ENCODE measurements at regions not wholly inside any gene's neighbourhood (a gene's known extent, or its start where the extent isn't known, plus 50 kb on each side); places are given as distances from the start of the nearest gene placed in this dataset.
"Not testable (repeated sequence)": the region's sequence is repeated elsewhere in the genome, so short reads cannot be mapped to it uniquely, and the experiment has no call there.

DNA sequence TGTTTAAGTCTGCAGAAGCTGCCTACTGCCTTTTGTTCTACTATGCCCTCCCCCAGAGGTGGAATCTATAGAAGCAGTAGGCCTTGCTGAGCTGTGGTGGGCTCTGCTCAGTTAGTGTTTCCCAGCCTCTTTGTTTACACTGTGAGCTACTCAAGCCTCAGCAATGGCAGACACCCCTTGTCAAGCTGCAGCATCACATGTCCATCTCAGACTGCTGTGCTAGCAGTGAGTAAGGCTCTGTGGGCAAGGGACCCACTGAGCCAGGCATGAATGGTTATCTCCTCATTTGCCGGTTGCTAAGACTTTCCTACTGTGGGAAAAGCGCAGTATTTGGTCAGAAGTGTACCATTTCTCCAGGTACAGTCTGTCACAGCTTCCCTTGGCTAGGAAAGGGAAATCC is 167.4 kb upstream of the IGFBP3 start:
- DNase-seq (ENCODE audit: low read depth in 2 of 2) = not testable (repeated sequence)

DNA sequence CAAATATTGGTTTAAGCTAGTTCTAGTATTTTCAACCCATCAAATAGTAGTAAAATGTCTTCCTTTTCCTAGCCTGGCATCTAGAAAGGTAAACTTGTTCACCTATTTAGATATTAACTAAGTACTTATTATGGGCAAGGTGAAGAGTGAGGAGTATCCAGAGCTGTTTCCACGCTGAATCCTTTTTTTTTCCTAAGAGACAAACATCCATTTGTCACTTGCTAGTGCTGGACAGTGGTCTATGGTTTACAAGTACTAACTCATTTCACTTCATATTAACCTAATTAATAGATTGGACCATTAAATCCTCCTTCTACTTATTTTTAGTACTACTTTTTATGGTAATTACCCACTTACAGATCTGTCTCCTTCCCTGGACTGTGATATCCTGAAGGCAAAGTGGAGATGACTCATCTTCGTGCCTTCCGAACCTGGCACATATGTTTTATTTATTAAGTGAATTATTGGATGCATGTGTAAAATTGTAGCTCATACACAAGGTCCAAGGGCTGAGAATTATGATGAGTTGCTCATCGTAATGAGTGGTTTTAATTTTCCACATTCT is 159.6 kb upstream of the IGFBP3 start:
- DNase-seq (ENCODE audit: low read depth in 2 of 2) = no peak

DNA sequence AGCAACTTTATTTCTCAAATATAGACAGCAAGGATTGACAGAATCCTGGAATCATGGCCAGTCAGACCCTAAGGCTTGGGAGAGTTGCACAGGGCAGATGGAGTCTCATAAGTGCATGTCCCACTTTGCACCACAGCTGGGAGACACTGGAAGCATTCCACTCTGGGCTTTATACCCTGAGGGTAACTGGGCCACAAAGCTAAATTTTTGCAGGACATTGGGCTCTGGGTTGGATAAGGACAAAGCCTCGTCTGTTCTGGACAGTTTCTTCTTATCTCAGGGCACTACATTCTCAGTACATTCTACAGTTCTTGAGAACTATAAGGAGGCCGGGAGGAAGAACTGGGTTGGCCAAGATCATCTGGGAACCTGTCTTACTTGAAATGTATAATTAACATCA is 158.3 kb upstream of the IGFBP3 start:
- DNase-seq (ENCODE audit: low read depth in 2 of 2) = no peak

DNA sequence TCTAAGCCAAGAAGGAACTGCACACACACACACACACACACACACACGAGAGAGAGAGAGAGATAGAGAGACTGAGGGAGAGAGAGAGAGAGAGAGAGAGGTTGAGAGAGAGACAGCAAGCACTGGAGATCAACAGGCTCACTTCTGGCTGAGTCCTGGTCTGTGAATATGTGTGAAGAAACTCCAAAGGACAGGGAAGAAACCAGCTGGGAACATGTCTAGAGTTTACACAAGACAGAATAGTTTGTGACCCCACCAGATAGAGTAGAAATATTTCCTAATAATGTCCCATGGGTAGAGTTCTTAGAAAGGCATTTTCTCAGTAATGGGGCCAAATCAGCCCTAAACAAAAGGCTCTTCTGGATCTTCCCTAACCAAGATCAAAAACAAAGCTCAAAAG is 155.5 kb upstream of the IGFBP3 start:
- no peak for DNase-seq (ENCODE audit: low read depth in 2 of 2)

DNA sequence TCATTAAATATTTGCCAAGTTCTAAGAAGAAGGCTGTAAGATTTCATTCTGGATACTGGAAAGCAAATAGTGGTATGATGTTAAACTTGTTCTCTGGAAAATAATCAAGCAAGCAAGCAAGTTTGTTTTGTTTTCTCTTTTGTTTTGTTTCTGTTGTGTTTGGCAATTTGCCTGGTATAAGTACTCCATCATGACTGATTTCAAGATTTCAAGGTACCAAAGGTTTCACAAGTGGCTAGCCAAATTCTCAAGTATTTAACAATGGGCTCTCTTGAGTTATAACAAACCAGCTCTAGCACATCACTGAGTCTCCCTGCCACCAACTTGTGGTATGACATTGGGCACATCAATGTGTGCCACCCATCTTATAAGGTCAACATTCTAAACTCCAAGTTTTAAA is 151.7 kb upstream of the IGFBP3 start:
- DNase-seq (ENCODE audit: low read depth in 2 of 2) = no peak

DNA sequence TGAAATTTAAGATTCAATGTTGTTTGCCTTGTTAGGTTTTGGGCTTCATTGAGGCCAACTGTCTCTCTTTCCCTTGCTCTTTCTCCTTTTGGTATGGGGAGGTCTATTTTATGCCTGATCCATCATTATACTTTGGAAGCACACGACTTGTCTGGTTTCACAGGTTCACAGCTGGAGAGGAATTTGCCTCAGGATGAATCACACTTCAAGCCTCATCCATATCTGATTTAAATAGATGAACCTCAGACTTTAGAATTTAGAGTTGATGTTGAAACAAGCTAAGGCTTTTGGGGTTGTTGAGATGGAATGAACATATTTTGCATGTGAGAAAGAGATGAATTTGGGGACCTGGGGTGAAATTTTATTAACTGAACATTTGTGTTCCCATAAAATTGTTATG is 150.5 kb upstream of the IGFBP3 start:
- DNase-seq (ENCODE audit: low read depth in 2 of 2) = no peak

DNA sequence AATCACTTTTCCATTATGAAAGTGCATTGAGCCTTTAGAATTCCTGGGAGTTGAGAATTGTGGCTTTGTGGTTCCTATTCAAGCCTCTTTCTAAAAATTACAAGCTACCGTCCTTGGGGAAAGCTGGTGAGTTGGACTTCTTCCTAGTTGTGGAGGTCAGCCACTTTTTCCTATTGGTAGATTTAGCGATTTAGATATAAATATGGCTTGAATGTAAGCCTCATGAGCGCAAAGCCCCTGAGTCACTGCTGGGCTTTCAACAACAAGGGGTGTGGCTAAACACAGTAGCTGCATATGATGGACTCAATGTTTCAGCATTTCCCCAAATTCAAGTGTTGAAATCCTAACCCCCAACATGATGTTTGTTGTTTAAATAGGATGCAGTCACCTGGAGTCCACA is 150.0 kb upstream of the IGFBP3 start:
- DNase-seq (ENCODE audit: low read depth in 2 of 2) = no peak

DNA sequence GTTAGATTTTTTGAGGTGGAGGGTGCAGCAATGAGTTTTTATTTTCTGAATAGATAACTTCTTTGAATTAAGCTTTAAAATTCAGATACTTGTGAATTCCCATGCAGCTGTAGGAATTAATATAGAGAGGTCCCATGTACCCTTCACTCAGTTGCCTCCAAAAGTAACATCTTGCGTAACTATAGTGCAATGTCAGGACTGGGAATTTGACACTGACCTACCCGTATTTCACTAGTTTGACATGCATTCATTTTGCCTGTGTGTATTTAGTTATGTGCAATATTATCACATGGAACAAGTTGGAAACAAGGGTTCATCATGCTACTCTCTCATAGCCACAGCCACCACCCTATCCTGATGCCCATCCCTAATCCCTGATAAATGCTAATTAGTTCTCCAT is 147.1 kb upstream of the IGFBP3 start:
- DNase-seq (ENCODE audit: low read depth in 2 of 2) = no peak

DNA sequence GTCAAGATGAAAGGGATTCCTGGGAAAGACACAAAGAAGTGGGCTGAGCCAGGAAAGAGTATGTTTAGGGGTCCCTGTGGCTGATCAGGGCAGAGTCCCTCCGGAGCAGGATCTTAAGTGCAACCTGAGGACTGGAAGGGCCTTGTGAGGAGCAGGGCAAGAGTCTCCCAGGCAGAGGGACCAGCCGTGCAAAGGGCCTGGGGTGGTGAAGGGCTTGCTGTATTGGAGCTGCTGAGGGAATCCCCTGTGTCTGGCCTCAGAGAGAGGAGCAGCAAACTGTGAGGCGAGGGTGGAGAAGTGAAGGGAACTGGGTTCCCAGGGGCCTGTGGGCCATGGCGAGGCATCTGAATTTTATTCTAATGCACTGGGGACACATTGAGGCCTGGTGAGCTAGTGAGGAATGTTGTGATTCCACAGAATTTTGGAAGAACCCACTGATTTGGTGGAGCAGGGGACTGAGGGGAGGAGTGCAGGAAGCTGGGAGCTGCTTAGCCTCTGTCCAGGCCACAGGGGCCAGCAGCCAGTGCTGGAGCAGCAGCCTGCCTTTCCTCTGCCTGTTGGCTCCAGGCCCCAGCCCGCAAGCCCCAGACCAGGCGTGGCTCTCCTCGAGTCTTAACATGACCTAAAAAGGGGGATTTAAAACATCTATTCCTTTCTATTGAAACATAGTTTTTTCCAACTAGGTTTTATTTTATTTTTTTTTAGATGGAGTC is 138.4 kb upstream of the IGFBP3 start:
- DNase-seq (ENCODE audit: low read depth in 2 of 2) = no peak

DNA sequence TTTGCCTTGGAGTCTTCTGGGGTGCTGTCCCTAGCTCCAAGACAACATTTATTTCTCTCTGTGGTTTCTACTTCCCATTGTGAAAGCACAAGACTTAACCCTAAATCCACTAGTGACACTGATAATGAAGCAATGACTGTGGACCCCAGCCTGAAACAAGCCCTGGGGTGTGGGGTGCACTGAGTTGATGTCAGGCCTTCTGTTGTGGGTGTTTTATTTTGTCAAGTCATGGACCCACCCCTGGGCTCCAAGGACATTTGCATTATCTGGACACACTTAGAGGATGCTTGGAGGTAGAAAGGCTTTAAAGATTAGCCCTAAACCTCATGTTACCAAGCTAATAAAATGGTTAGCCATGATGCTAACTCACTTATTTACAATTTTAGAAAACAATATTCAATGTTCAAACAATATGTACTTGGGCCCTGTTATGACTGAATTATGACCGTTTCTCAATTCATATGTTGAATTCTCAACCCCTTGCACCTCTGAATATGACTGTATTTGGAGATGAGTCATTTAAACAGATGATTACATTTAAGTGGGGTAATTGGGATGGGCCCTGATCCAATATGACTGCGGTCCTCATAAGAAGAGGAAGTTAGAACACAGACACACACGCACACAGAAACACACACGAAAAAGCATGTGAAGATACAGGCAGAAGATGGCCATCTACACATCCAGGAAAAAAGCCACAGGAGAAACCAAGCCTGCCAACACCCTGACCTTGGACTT is 137.2 kb upstream of the IGFBP3 start:
- no peak for DNase-seq (ENCODE audit: low read depth in 2 of 2)

DNA sequence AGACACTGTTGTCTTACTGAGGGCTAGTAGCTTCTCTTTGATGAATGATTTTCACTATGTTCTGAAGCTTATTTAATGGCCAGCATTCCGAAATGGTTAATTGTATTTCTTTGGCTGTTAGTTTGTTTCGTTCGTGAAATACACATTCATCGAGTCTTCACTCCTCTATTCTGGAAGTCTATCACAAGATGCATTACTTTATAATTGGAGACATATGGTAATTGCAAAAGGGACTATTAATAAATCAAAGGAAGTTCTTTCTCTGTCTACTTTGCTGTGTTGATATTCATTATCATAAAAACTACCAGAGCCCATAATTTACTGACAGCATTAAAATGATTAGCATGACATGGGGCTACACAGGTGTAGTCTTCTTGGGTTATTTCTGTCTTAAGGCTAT is 133.8 kb upstream of the IGFBP3 start:
- no peak for DNase-seq (ENCODE audit: low read depth in 2 of 2)

DNA sequence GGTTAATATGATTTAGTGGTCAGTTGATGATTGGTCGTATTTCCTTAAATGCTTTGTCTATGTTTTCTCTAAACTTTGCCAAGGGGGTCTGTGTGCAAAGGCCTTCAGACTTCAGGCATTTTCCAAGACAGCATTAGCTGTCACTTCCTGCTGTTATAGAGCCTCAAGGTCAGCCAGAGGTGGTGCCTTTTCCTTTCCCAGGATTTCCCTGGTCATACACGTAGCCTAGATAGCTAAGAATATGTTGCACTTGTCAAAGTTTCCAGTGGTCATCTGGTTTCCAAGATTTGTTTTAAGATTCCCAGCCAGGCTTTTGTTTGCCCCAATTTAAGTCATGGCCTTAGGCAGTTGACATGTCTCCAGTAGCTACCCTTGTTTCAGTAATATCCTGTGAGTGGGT is 133.2 kb upstream of the IGFBP3 start:
- no peak for DNase-seq (ENCODE audit: low read depth in 2 of 2)

DNA sequence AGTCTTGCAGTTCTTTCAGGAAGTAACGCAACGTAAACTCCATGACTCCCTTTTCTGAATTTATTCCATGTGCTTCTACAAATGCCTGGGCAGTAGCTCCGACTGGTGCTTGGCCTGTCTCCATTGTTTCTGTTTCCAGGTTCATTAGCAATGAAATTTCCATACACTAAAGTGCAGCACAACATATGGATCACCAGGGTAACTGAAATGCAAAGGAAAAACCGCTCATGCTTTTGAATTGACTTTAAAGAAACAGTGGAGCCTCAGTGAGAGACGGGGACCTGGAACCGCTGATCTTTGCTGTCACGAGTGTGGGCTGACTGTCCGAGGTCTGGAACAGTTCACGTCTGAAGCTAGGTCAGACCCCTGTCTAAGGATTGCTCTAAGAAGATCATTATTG is 126.5 kb upstream of the IGFBP3 start:
- no peak for DNase-seq (ENCODE audit: low read depth in 2 of 2)

DNA sequence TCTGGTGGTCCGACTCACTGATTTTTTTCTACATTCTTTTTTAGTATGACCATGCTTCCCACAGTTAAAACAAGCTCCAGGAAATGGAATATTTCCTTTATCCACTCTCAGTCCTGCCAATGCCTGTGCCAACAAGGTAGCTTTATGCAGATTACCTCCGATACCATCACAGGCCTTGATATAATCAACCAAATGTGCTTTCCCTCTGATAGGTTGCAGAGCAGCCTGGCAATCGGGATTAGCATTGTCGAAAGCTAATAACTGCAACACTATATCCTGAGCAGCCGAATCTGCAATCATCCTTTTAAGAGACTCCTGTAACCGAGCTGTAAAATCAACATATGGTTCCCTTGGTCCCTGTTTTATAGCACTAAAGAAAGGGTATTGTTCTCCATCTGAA is 122.3 kb upstream of the IGFBP3 start:
- DNase-seq (ENCODE audit: low read depth in 2 of 2) = not testable (repeated sequence)

DNA sequence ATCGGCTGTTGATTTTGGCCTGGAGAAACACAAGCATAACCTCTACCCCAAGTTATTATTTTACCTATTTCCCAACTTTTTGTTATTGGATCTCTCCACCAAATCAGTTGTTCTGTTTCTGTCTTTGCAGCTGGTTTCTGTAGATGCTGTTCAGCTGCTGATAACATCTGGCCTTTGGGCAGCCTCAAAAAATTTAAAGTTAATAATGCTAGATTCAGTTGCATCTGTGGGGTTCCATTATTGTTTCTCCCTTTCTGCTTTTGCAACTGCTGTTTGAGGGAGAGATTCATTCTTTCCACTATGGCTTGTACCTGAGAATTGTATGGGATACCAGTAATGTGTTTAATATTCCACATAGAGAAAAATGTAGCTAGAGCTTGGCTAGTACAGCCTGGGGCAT is 118.7 kb upstream of the IGFBP3 start:
- not testable (repeated sequence) for DNase-seq (ENCODE audit: low read depth in 2 of 2)

DNA sequence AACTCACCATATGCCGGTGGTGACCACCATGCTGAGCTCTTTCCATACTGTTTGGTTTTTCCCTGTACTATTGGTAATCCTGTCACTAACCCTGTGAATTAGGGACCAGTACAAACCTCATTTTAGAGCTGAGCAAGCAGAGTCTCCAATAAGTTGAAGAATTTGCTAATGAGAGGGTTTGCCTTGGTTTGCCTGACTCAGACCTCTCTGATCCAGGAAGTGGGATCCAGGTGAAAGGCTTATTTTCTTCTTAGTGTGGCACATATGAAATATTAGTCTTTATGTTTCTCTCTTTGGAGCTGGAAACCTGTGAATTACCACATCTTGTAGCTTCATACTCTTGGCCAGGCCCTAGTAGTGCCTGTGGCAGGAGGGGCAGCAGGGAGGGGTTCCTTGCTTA is 114.1 kb upstream of the IGFBP3 start:
- DNase-seq (ENCODE audit: low read depth in 2 of 2) = no peak

DNA sequence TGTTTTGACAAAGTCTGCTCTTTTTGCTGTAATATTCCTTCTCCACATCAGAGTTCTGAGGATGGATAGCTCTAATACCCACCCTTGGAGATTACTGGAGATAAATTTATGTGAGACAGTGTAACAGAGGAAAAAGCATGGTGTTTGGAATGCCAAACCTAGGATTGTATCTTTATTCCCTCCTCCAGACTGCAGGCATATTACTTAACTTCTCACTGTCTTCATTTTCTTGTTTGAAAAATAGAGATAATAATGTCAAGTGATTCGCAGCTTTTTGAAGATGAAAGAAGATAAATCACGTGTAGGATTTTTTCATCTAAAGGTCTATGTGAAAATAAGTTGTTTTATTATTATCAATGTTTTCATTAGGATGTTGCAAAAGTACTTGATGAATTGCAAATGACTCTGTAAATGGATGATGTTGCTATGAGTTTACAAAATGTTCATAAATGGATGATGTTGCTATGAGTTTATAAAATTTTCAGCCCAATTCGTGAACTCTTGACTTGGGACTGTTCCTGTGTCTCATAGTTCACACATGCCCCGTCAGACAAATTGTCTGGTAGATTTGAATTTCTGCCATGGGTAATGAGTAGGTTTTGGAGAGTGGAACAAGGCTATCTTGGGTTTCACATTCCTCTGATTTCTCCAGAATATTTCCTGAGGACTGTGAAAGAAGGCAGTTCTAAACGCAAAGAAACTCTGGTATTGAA is 113.1 kb upstream of the IGFBP3 start:
- no peak for DNase-seq (ENCODE audit: low read depth in 2 of 2)

DNA sequence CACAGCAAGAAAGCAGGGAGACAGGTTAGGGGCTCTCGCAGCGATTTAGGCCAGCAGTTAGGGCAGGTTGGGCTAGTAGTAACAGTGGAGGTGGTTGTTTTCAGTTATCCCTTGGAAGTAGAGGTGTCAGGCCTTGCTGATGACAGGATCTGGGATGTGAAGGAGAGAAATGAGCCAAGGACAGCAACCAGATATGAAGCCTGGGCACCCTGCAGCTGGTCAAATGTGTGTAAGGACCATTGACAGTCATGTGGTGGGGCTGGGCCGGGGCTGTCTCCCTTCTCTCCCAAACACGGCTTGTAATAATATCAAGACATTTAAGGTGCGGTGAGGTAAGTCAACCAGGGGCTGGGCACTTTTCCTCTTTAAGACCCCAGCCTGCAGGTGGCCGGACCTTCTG is 112.5 kb upstream of the IGFBP3 start:
- no peak for DNase-seq (ENCODE audit: low read depth in 2 of 2)

DNA sequence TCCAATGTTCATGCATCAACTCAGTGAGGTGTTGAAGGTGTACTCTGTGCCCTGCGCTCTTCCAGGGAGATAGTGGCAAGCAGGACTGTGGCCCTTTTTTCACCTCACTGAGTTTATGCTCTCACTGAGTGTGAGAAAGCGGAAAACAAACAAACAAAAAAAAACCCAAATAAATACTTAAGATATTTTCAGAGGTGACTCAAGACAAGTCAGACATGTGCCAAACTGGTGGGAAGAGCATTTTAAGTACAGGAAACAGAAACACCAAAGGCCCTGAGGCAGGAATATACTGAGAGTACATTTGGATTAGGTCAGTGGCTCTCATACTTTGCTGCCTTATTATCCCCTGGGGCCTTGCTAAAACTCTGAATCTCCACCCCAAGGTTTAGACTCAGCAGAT is 111.9 kb upstream of the IGFBP3 start:
- no peak for DNase-seq (ENCODE audit: low read depth in 2 of 2)

DNA sequence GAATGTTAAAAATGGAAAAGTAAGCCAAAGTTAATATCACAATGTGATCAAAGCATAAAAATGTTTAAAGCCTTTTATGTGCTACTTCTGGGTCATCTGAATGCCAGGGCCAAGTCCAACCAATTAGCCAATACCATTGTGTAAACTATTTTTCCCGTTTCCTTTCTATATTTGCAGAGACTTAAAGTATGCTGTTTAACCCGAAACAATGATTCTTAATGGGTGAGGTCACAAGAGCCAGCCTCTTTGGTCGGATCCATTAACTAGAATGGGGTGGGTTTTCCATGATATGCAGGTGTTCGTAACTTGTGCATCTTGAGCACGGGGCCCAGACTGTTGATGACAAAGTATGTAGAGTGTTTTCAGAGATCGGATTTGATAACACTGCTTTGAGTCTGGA is 111.3 kb upstream of the IGFBP3 start:
- DNase-seq (ENCODE audit: low read depth in 2 of 2) = no peak

DNA sequence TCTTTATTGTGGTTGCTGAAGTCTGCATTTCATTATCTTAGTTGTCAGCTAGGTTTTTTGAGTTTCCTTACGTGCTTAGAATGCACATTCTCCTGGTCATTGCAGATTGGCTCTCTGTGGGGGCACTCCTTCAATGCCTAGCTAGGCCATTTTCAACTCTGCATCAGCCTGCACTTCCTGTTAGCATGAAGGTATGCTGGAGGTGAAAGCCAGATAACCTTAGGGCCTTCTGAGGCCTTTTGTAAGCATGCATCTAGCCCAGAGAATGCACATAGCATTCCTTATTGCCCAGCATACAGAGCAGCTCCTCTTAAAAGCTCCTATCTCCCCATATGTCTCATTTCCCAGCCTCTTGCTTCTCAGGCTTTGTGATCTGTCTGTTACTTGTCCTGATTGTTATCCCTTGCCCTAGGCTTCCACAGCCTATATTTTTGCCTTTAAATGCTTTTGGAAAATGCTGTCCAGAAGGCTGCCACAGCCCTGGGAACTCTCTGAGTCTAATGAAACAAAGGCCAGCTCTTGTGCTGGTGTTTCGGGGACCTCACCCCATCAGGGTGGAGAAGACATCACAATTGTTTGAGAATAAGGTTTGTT is 108.1 kb upstream of the IGFBP3 start:
- no peak for DNase-seq (ENCODE audit: low read depth in 2 of 2)

DNA sequence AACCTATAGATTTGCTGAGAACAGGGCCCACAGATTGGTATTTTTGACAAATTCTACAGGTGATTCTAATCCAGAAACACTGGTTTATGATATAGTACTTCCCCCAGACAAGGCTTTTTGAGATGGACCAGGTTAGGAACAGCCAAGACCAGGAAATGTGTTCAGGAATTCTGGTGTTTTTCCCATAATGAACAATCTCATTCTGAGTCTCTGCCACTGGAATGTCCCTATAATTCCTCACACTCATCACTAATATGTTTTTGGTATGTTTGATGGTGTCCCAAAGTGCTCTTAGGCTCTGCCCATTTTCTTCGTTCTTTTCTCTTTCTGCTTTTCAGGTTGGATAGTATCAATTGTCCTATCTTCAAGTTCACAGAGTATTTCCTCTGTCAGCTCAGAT is 107.2 kb upstream of the IGFBP3 start:
- no peak for DNase-seq (ENCODE audit: low read depth in 2 of 2)

Measured in stimulated activated CD8-positive, alpha-beta memory T cell treated with anti-CD3 and anti-CD28 coated beads, Interleukin-2, amount 100 ng/mL, for 48 hours (primary cell).